Ishikawa (cell line): ENCODE measurements at regions not wholly inside any gene's neighbourhood (a gene's known extent, or its start where the extent isn't known, plus 50 kb on each side); places are given as distances from the start of the nearest gene placed in this dataset.

Source experiments
- CEBPB ChIP-seq: IDR thresholded peaks from 2 replicates; pipeline ENCODE4 v1.6.1; 2012
- CREB1 ChIP-seq: IDR thresholded peaks from 2 replicates; pipeline ENCODE4 v1.6.1; 2012; ENCODE audit warnings: low read depth
- EGR1 ChIP-seq: IDR thresholded peaks from 2 replicates; pipeline ENCODE4 v1.6.1; 2012
- EP300 ChIP-seq: IDR thresholded peaks from 2 replicates; pipeline ENCODE4 v1.6.1; 2012; ENCODE audit warnings: borderline replicate concordance
- FOXM1 ChIP-seq: IDR thresholded peaks from 2 replicates; pipeline ENCODE4 v1.6.1; 2012; ENCODE audit warnings: low read depth, borderline replicate concordance
- MAX ChIP-seq: IDR thresholded peaks from 2 replicates; pipeline ENCODE4 v1.6.1; 2012
- NFIC ChIP-seq: IDR thresholded peaks from 2 replicates; pipeline ENCODE4 v1.6.1; 2012
- RAD21 ChIP-seq: IDR thresholded peaks from 2 replicates; pipeline ENCODE4 v1.6.1; 2012; ENCODE audit warnings: low read depth
- TAF1 ChIP-seq: IDR thresholded peaks from 2 replicates; pipeline ENCODE4 v1.6.1; 2012; ENCODE audit warnings: low read depth, mild to moderate bottlenecking
- TCF12 ChIP-seq: IDR thresholded peaks from 2 replicates; pipeline ENCODE4 v1.6.1; 2012; ENCODE audit warnings: low read depth
- TEAD4 ChIP-seq: IDR thresholded peaks from 2 replicates; pipeline ENCODE4 v1.6.1; 2012
- USF1 ChIP-seq: IDR thresholded peaks from 2 replicates; pipeline ENCODE4 v1.6.1; 2012
- YY1 ChIP-seq: IDR thresholded peaks from 2 replicates; pipeline ENCODE4 v1.6.1; 2012; ENCODE audit warnings: low read depth
- ZBTB7A ChIP-seq: IDR thresholded peaks from 2 replicates; pipeline ENCODE4 v1.6.1; 2012; ENCODE audit warnings: low read depth
- TF ChIP-seq, protein P1 (sequence below): IDR thresholded peaks from 2 replicates; pipeline ENCODE4 v1.6.1; 2012; ENCODE audit warnings: low read depth, mild to moderate bottlenecking

DNA sequence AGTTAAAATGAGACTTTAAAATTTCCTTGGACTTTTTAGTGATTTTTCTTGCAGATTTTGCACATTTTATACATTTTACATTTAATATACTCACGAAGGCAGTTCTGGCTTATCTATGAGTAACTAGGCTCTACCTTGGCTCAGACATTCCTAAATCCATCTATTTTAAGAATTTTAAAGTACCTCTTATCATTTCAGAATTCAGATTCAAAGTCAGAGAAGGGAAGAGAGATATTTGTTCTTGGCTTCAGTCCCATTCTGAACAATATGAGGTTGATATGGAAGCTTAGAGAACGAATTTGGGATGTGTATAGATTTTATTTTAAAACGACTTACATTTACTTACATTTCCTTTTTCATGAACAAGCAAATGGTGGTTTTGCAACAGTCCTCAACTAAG is 230.2 kb downstream of the LMO4 start:
- TF ChIP-seq CREB1 (no peak), RAD21 (no peak), MAX (no peak), YY1 (no peak), NFIC (no peak), TCF12 (no peak), EP300 (no peak), TAF1 (no peak), USF1 (no peak), EGR1 (no peak), CEBPB (no peak), FOXM1 (no peak), TEAD4 (no peak)
- TF ChIP-seq, protein P1, sequence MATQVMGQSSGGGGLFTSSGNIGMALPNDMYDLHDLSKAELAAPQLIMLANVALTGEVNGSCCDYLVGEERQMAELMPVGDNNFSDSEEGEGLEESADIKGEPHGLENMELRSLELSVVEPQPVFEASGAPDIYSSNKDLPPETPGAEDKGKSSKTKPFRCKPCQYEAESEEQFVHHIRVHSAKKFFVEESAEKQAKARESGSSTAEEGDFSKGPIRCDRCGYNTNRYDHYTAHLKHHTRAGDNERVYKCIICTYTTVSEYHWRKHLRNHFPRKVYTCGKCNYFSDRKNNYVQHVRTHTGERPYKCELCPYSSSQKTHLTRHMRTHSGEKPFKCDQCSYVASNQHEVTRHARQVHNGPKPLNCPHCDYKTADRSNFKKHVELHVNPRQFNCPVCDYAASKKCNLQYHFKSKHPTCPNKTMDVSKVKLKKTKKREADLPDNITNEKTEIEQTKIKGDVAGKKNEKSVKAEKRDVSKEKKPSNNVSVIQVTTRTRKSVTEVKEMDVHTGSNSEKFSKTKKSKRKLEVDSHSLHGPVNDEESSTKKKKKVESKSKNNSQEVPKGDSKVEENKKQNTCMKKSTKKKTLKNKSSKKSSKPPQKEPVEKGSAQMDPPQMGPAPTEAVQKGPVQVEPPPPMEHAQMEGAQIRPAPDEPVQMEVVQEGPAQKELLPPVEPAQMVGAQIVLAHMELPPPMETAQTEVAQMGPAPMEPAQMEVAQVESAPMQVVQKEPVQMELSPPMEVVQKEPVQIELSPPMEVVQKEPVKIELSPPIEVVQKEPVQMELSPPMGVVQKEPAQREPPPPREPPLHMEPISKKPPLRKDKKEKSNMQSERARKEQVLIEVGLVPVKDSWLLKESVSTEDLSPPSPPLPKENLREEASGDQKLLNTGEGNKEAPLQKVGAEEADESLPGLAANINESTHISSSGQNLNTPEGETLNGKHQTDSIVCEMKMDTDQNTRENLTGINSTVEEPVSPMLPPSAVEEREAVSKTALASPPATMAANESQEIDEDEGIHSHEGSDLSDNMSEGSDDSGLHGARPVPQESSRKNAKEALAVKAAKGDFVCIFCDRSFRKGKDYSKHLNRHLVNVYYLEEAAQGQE: no peak

GRCh38 chr1:87560137-87560536 is 231.5 kb downstream of the LMO4 start:
- no peak for TF ChIP-seq NFIC

- no peak for TF ChIP-seq YY1
- TF ChIP-seq TCF12: no peak
- TF ChIP-seq MAX: no peak
- no peak for TF ChIP-seq TEAD4
- no peak for TF ChIP-seq USF1
- TF ChIP-seq, protein P1: no peak
- TF ChIP-seq CEBPB: no peak
- TF ChIP-seq ZBTB7A: no peak
- no peak for TF ChIP-seq EGR1
- TF ChIP-seq RAD21: no peak
- no peak for TF ChIP-seq NFIC
- TF ChIP-seq CREB1: no peak
- no peak for TF ChIP-seq FOXM1
- TF ChIP-seq EP300: no peak
- TF ChIP-seq TAF1: no peak
Observed at GRCh38 chr1:87560601-87561360, 232.1 kb downstream of the LMO4 start.

- TF ChIP-seq TCF12: no peak
Observed at GRCh38 chr1:87563211-87563610, 234.5 kb downstream of the LMO4 start.

- no peak for TF ChIP-seq ZBTB7A
Observed at GRCh38 chr1:87565861-87566260, 237.2 kb downstream of the LMO4 start.

DNA sequence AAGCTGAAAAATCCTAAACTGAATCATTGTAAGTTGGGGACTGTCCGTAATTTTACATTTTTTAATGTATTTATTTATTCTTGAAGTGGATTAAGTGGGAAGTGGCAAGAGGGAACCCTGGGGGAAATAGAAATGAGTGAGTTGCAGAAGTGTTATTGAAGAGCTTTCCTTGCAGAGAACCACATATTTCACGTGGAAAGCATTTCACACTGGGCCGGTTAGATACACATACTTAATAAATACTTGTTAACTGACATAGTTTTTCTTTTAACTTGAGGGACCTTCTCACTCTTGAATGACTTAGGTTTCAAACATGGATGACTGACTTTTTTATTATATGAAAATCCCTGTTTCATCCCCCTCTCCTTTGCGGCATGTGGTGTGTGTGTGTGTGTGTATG is 239.3 kb downstream of the LMO4 start:
- TF ChIP-seq RAD21 (no peak), EP300 (no peak), YY1 (no peak), CREB1 (no peak), TCF12 (no peak), NFIC (no peak), TAF1 (no peak), TEAD4 (no peak), FOXM1 (no peak)

DNA sequence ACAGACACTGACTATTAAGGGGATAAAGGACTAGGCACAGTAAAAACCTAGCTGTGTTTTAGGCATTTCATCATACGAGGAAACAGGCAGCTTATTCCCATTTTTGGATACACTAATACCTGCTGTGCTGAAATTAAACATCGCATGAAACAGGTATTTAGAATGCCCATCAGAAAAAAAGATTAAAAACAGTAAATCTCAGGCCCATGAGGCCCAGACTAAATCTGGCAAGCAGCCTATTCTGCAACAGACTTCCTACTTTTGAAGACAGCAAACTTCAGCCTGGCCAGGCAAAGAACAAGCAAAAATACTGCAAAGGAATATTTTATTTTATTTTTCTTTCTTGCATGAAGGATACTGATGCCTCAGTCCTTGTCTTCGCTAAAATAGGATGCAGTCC is 240.2 kb downstream of the LMO4 start:
- TF ChIP-seq CEBPB: no peak
- TF ChIP-seq USF1: no peak
- TF ChIP-seq TEAD4: no peak
- no peak for TF ChIP-seq YY1
- no peak for TF ChIP-seq TAF1
- TF ChIP-seq TCF12: no peak
- TF ChIP-seq RAD21: no peak
- TF ChIP-seq MAX: no peak
- TF ChIP-seq, protein P1: no peak
- no peak for TF ChIP-seq NFIC
- TF ChIP-seq FOXM1: no peak
- TF ChIP-seq EP300: no peak
- TF ChIP-seq ZBTB7A: no peak
